DND-41 (cell line): ENCODE measurements at regions not wholly inside any gene's neighbourhood (a gene's known extent, or its start where the extent isn't known, plus 50 kb on each side); places are given as distances from the start of the nearest gene placed in this dataset.

ENCODE experiments used
- EZH2 ChIP-seq: IDR thresholded peaks from 3 replicates; pipeline ENCODE4 v1.6.1; 2012; ENCODE audit warnings: borderline replicate concordance, low read depth, mild to moderate bottlenecking, moderate library complexity, low read length, inconsistent platforms; ENCODE audit not compliant: severe bottlenecking
- TF ChIP-seq, protein P1 (sequence below): IDR thresholded peaks from 2 replicates; pipeline ENCODE4 v1.5.1; 2012; ENCODE audit warnings: borderline replicate concordance, low read length, moderate library complexity, mild to moderate bottlenecking; ENCODE audit not compliant: poor library complexity, severe bottlenecking; ENCODE audit errors: extremely low read depth

DNA sequence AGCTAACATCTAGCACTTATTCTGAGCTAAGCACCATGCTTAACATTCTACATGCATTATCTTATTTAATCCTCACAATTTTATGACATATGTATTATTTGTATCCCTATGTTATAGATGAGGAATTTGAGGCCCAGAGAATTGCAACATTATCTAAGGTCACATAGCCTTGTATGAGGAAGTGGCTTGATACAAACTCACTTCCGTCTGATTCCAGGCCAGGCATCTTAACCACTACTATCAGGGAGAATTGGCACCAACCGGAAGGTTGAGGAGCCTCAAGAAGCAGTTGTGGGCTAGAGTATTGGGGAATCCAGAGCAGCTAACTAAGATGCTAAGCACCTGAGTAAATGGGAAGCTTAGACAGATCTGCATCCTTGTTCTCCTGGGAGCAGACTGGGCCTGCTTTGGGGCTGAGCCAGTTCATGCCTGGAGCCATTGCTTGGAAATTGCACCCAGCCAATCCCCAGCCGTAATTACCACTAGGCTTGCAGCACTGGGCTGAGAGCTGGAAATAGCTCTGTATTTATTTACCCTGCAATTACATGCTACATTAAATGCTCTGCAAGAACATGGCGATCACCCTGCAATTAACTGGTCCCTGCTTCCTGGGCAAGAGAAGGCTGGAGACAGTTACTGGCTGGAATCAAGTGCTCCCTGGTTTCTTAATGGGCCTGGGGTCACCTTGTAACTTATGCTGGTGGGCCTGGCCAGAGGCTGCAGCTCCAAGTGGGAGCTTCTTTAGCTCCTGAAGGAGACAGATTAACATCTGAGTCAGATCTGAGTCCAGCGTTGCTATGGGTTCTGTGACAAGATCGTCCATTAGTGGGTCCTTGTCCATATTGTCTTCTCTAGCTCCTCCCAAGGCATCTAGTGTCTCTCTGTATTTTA, 273.1 kb upstream of the CCL2 start:
- TF ChIP-seq, protein P1, sequence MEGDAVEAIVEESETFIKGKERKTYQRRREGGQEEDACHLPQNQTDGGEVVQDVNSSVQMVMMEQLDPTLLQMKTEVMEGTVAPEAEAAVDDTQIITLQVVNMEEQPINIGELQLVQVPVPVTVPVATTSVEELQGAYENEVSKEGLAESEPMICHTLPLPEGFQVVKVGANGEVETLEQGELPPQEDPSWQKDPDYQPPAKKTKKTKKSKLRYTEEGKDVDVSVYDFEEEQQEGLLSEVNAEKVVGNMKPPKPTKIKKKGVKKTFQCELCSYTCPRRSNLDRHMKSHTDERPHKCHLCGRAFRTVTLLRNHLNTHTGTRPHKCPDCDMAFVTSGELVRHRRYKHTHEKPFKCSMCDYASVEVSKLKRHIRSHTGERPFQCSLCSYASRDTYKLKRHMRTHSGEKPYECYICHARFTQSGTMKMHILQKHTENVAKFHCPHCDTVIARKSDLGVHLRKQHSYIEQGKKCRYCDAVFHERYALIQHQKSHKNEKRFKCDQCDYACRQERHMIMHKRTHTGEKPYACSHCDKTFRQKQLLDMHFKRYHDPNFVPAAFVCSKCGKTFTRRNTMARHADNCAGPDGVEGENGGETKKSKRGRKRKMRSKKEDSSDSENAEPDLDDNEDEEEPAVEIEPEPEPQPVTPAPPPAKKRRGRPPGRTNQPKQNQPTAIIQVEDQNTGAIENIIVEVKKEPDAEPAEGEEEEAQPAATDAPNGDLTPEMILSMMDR: no peak
- TF ChIP-seq EZH2: no peak
